WERI-Rb-1 (cell line): ENCODE measurements at regions not wholly inside any gene's neighbourhood (a gene's known extent, or its start where the extent isn't known, plus 50 kb on each side); places are given as distances from the start of the nearest gene placed in this dataset.

Experiments used
- DNase-seq: peaks from one replicate; pipeline ENCODE4 v3.0.0-alpha.2; 2020
- H3K27ac ChIP-seq: fragments of 250-450 bp; sonication (Bioruptor Pico); 2 replicates; pipeline ENCODE4 v1.5.1; 2020; ENCODE audit warnings: mild to moderate bottlenecking, moderate library complexity
- H3K27me3 ChIP-seq: fragments of 250-450 bp; sonication (Bioruptor Pico); 2 replicates; pipeline ENCODE4 v1.5.1; 2021; ENCODE audit warnings: mild to moderate bottlenecking, low read depth, moderate library complexity; ENCODE audit not compliant: insufficient read depth, severe bottlenecking
- H3K36me3 ChIP-seq: fragments of 250-450 bp; sonication (Bioruptor Pico); 2 replicates; pipeline ENCODE4 v1.5.1; 2020; ENCODE audit warnings: mild to moderate bottlenecking, moderate library complexity
- H3K4me3 ChIP-seq: 2 replicates; pipeline ENCODE4 v1.5.1; 2011; ENCODE audit warnings: low read depth, mild to moderate bottlenecking, control low read depth, low read length
- H3K9me3 ChIP-seq: fragments of 250-450 bp; sonication (Bioruptor Pico); 2 replicates; pipeline ENCODE4 v1.5.1; 2021; ENCODE audit warnings: mild to moderate bottlenecking, moderate library complexity; ENCODE audit not compliant: severe bottlenecking
- CTCF ChIP-seq: IDR thresholded peaks from 2 replicates; pipeline ENCODE4 v1.5.1; 2011; ENCODE audit warnings: low read depth, mild to moderate bottlenecking, control low read depth, inconsistent platforms, low read length

GRCh38 chr6:140540743-140541142, 1166.3 kb upstream of the CITED2 start:
- Histone ChIP-seq H3K4me3 (no peak overlapping the region), H3K9me3 (no peaks in the 10 kb centered on the region), H3K36me3 (no peaks in the 10 kb centered on the region), H3K27me3 (no peaks in the 10 kb centered on the region), H3K27ac (no peak overlapping the region)
- DNase-seq, result no peak
- TF ChIP-seq CTCF, result no peak

- Histone ChIP-seq H3K36me3 (no peaks in the 10 kb centered on the region), H3K4me3 (no peak overlapping the region), H3K27me3 (no peaks in the 10 kb centered on the region), H3K9me3 (no peaks in the 10 kb centered on the region), H3K27ac (no peak overlapping the region)
- no peak for DNase-seq
- TF ChIP-seq CTCF, result no peak
Observed at GRCh38 chr6:140538926-140539325, 1164.5 kb upstream of the CITED2 start.

- H3K4me3 ChIP-seq, result no peak overlapping the region
- no peaks in the 10 kb centered on the region for H3K9me3 ChIP-seq
- no peaks in the 10 kb centered on the region for H3K27me3 ChIP-seq
- H3K36me3 ChIP-seq, result no peaks in the 10 kb centered on the region
- no peak for DNase-seq
- no peak for TF ChIP-seq CTCF
- H3K27ac ChIP-seq, result no peak overlapping the region
Observed at GRCh38 chr6:140537834-140538705, 1163.6 kb upstream of the CITED2 start.

GRCh38 chr6:140537211-140537610, 1162.8 kb upstream of the CITED2 start:
- no peaks in the 10 kb centered on the region for H3K36me3 ChIP-seq
- H3K27me3 ChIP-seq, result no peaks in the 10 kb centered on the region
- H3K4me3 ChIP-seq, result no peak overlapping the region
- H3K9me3 ChIP-seq, result no peaks in the 10 kb centered on the region
- H3K27ac ChIP-seq, result no peak overlapping the region
- no peak for DNase-seq
- no peak for TF ChIP-seq CTCF

GRCh38 chr6:140535511-140535910, 1161.1 kb upstream of the CITED2 start:
- Histone ChIP-seq H3K27me3 (no peaks in the 10 kb centered on the region), H3K4me3 (no peak overlapping the region), H3K27ac (no peak overlapping the region), H3K36me3 (no peaks in the 10 kb centered on the region), H3K9me3 (no peaks in the 10 kb centered on the region)
- DNase-seq, result no peak
- TF ChIP-seq CTCF, result no peak

GRCh38 chr6:140533526-140533925, 1159.1 kb upstream of the CITED2 start:
- no peaks in the 10 kb centered on the region for H3K9me3 ChIP-seq
- no peaks in the 10 kb centered on the region for H3K36me3 ChIP-seq
- H3K27ac ChIP-seq, result no peak overlapping the region
- no peaks in the 10 kb centered on the region for H3K27me3 ChIP-seq
- TF ChIP-seq CTCF, result no peak
- no peak overlapping the region for H3K4me3 ChIP-seq
- DNase-seq, result no peak
